ENCODE measurements at regions not wholly inside any gene's neighbourhood (a gene's known extent, or its start where the extent isn't known, plus 50 kb on each side); places are given as distances from the start of the nearest gene placed in this dataset.

DNA sequence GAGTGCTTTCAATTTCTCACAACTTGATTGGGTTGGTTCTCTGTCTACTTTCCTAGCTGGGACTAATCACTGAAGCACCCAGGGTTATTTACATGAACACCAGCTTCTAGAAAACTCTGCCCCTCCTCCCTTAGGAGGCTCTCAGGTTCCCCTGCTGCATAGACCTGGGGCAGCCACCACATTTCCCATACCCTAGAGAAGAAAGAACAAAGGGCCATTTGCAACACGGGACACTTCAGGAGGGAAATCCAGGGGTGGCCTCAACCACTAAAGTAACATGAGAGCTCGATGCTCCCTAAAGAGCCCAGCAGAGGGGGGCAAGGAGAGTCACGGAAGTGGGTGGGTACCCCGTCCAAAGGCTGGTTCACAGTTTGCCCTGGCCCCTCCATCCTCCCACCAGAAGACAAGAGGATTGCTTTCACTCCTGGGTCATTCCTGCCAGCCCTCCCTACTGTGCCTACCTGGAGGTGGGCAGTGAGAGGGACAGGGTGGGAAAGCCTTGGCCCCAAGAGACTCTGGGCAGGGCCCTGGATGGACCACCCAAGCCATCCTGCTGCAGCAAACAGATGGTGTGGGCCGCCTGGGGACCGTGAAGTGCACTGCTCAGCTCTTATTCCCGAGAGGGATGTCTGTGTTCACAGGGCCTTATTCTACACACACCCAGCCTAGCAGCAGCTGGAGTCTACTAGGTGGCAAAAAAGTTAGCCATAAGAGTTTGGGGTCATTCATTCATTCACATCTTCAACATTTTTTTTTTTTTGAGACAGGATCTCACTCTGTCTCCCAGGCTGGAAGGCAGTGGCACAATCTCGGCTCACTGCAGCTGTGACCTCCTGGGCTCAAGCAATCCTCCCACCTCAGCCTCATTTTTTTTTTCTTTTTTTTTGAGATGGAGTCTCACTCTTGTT, 392.1 kb downstream of the SOX9 start:
- no peak for DNase-seq (ENCODE audit: low read depth in 2 of 2, low spot score in 1 of 2)

DNA sequence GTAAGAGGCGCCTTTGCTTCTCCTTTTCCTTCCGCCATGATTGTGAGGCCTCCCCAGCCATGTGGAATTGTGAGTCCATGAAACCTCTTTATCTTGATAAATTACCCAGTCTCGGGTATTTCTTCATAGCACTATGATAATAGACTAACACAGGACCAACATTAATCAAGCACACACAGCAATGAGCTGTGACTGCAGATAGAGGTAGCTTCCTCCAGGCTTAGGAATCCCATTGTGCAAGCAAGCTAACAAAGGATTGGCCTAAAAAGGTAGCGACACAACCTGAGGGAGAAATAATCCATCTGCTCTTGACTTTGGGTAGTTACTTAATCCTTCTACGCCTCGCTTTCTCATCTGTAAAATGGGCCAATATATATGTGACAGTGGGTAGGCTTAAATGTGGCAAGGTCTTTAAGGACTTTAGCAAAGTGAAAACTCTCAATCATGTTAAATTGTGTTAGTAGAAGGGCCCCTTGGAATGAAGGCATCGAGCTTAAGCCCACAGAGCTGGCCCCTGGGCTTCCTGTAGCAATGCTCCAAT, 393.6 kb downstream of the SOX9 start:
- DNase-seq (ENCODE audit: low read depth in 2 of 2, low spot score in 1 of 2), result no peak

GRCh38 chr17:72514891-72515290, 394.1 kb downstream of the SOX9 start:
- no peak for DNase-seq (ENCODE audit: low read depth in 2 of 2, low spot score in 1 of 2)

- no peak for DNase-seq (ENCODE audit: low read depth in 2 of 2, low spot score in 1 of 2)
Measured at GRCh38 chr17:72515291-72516065, 394.7 kb downstream of the SOX9 start.

DNA sequence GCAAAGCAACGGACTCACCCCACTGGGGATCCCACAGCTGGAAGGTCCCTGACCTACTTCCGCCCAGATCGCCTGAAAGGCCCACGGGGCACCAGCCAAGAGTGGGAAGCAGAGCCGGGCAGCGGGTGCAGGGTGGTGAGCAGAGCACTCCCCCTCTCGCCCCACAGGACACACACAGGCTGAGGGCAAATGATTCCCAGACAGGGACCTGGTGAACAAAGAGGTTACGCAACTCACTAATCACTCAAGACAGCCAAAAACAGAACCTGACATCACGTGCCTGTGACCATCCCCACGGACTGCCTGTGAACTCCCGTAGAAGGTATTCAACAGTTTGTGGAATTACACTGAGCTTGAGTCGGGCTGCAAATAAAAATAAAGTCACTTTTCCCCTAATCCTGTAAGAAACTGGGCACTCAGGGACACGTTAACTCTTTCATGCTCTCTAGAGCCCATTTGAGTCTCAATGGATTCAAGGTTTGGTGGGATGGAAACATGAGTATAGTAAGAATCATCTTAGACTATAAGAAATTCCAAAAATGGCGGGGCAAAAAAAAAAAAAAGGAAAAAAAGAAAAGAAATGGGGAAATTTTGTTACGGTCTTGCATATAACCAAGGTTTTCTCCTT, 396.1 kb downstream of the SOX9 start:
- DNase-seq (ENCODE audit: low read depth in 2 of 2, low spot score in 1 of 2), result no peak

DNA sequence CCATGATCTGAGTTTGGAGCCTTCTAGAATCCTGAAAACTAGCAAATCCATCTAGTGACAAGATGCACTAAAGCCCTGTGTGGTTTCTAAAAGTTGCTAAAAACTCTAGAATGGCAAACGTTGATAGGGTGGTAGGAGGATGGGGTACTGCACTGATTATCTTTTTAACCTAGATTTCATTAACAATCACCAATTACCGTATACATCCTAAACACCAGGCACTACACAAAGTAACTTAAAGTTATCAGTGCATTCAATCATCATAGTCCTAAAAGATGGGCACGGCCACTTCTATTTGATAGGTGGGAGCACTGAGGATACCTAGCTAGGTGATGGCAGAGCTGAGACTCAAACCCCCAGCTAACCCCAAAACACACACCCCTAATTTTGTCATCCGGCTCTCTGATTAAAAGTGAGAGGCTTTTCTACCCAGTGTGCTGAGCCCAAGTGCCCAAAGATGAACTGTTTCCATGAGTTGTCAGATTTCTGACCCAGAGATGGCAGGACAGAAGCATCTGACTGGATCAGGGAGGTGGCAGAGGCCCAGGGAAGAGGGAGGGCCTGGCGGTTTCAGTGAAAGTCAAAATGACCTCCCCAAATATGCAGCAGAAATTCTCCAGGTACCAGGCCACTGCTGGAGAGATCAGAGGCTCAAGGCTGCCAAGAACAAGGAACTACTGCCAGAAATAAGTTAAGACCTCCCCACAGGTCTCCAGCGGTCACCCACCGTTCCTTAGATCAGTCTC, 396.8 kb downstream of the SOX9 start:
- DNase-seq (ENCODE audit: low read depth in 2 of 2, low spot score in 1 of 2), result no peak

GRCh38 chr17:72518159-72518732, 397.4 kb downstream of the SOX9 start:
- DNase-seq (ENCODE audit: low read depth in 2 of 2, low spot score in 1 of 2), result no peak

GRCh38 chr17:72518753-72519597, 398.2 kb downstream of the SOX9 start:
- no peak for DNase-seq (ENCODE audit: low read depth in 2 of 2, low spot score in 1 of 2)

GRCh38 chr17:72519598-72519936, 398.7 kb downstream of the SOX9 start:
- no peak for DNase-seq (ENCODE audit: low read depth in 2 of 2, low spot score in 1 of 2)

GRCh38 chr17:72520665-72521303, 400.0 kb downstream of the SOX9 start:
- DNase-seq (ENCODE audit: low read depth in 2 of 2, low spot score in 1 of 2), result no peak

- DNase-seq (ENCODE audit: low read depth in 2 of 2, low spot score in 1 of 2), result no peak
Measured at GRCh38 chr17:72523491-72523890, 402.7 kb downstream of the SOX9 start.

DNA sequence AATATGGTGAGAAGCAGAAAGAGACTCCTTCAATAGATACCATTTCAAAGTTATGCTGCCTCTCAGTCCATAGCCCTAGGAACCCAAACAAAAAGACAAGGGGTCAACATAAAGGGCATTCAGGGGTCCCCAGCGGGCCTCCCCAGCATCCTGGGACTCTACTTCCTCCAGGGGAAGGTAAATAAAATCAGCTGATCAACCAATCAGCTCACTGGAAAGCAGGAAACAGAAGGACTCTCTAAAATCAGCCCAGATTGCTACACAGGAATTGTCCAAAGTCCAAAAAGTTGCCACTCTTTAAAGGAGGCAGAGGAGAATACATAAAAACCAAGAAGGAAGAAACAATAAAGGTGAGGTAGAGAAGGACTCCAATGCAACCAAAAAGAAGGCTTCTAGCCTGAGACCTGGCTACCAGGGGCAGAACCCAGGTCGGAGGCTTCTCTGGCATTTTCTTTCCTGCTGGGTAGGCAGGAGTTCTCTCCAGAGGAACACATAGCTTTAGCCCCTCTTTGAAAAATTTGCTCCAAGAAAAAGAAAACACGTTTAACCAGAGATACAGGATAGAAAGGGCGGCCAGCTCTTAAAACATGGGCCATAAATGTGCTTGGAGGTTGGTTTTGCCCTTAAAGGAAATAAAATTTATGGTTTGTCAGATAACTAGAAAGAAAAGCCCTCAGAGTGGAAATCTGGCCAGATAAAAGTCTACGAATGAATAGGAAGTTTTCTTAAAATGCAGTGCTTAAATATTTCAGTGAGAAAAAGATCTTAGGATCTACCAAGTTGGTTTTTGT, 404.6 kb downstream of the SOX9 start:
- no peak for DNase-seq (ENCODE audit: low read depth in 2 of 2, low spot score in 1 of 2)

DNA sequence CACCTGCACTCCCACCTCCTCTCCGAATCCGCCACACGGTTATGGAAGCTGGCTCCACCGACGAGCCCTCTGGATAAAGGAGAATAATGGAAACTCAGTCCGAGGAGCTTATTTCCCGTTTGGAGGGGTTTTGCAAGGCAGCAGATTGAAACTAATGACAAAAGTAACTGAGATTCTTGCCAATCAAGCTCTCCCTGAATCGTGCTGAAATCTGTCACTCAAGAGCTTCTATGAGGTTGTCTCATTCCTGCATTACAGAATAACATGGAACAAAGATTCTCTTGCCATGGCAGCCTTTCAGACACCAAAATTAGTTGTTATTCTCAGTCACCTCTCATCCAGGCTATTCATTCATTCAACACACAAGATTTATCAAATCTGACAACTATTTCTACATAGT, 405.9 kb downstream of the SOX9 start:
- DNase-seq (ENCODE audit: low read depth in 2 of 2, low spot score in 1 of 2), result no peak

GRCh38 chr17:72527789-72528188, 407.0 kb downstream of the SOX9 start:
- DNase-seq (ENCODE audit: low read depth in 2 of 2, low spot score in 1 of 2), result no peak

DNA sequence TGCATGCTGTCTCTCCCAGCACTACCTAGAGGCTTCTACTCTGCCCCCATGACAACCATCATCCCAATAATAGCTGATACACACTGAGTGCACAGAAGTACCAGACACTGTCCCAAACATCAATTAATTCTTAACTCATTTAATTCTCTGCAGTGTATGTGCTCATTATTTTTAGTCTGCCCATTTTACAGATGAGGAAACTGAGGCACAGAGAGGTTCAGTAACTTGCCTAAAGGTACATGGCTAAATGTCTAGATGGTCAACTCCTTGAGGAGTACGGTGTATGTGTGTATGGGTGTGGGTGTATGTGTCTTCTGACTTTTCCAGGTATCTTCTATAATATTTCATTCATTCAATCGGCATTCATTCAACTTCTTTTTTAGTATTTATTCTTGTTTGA, 407.9 kb downstream of the SOX9 start:
- no peak for DNase-seq (ENCODE audit: low read depth in 2 of 2, low spot score in 1 of 2)

DNA sequence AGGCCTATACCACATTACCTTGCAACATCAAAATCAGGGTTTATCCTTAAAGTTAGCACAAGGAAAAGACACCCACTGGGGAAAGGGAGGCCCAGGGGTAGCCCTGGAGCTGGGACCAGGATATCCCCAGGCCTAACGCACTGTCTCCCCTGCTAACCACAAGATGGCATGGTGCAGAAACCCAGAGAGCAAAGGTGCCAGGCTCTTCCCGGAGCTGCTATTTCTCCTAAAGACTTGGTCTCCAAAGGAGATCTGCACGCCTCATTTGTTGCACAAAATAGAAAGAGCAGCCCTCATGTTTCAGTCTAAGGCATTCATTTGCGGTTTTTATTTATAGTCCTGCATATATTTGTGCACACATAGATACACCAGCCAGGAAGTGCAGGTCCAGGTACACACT, 408.6 kb downstream of the SOX9 start:
- no peak for DNase-seq (ENCODE audit: low read depth in 2 of 2, low spot score in 1 of 2)

- no peak for DNase-seq (ENCODE audit: low read depth in 2 of 2, low spot score in 1 of 2)
Measured at GRCh38 chr17:72530454-72530853, 409.6 kb downstream of the SOX9 start.

- DNase-seq (ENCODE audit: low read depth in 2 of 2, low spot score in 1 of 2), result no peak
Measured at GRCh38 chr17:72531729-72532128, 410.9 kb downstream of the SOX9 start.
